HG03575 (cell line): ENCODE measurements at regions not wholly inside any gene's neighbourhood (a gene's known extent, or its start where the extent isn't known, plus 50 kb on each side); places are given as distances from the start of the nearest gene placed in this dataset.

Experiments
- ATAC-seq: cut with Tn5 transposase; IDR thresholded peaks from one replicate; pipeline ENCODE4 v1.9.1; 2021; ENCODE audit not compliant: unreplicated experiment, insufficient number of reproducible peaks, low FRiP score; ENCODE audit errors: extremely low read depth

DNA sequence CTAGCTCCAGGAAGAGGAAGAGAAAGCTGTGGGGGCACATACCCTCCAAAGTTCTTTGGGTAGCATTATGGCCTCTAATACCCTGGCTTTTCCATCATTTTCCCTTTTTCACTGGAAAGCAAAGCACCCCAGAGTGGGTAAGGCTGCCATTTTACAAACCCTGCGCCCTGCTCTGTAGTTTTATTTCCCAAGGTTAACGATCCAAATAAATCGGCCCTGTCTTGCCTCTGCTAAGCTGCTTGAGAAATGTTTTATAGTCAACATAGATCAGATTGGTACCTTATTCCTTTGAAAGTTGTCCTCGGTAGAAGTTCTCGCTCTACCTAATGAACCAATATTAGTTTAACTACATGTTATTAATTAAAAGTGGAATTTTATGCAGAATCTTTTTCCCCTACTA, 328.2 kb downstream of the NPIPA8 start:
- no peak for ATAC-seq

DNA sequence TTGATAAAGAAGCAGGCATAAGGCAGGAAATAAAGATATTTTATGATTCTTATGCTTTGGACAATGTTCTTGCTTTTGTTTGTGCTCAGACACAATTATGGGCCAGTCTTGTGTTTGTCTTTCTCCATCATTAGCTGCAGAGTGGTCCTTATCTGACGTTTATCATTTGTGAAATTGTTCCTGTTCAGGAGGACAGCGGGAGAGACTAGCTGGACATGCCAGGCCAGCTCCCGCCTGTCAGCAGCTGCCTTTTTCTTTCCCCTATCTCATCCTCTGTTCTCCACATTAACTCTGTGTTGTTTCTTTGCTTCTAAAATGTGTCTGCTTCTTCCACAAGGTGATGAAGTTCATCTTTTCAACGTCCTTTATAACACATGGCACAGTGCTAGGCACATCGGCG, 333.5 kb downstream of the NPIPA8 start:
- ATAC-seq, result no peak

DNA sequence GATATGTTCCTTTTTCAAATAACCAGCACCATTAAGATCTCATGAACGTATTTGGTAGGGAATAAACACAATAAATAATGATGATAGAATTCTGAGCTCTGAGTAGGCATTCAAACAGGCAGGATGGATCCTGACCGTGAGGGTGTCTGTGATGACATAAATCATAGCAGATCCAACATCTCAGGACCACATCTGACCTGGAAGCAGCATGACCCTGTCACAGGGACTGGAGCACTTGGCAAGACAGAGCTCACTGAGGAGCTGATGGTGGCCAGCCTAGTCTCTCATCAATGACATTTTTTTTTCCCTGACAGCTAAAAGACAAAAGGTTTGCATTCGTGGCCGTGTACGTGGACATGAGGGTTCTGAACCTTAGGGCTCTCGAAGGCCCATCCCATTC, 337.5 kb downstream of the NPIPA8 start:
- ATAC-seq, result no peak

DNA sequence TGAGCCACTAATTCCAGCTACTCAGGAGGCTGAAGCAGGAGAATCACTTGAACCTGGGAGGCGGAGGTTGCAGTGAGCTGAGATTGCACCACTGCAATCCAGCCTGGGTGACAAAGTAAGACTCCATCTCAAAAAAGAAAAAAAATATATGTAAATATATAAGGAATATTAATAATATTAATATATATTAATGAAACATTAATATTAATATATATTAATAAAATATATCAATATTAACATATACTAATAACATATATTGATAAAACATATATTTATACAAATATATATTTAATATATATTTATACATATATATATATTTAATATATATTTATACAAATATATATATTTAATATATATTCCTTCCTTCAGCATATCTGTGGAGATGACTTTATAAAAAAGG, 338.0 kb downstream of the NPIPA8 start:
- no peak for ATAC-seq

DNA sequence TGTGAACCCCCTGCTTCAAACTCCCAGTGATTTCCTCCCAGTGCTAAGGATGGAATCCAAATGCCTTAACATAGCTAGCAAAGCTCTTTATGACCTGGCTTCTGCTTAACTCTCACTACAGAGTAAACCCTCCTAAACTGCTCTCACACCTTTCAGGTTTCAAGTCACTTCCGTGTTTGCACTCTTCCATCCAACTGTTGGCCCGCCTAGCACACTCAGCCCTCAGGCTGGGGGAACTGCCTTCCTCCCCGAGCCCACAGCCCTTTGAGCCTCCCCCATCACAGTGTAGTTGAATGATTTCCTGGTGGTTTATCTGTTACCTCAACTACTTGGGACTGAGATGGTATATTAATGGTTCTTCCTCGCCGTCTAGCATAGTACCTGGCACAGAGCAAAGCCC, 342.5 kb downstream of the NPIPA8 start:
- ATAC-seq, result no peak

DNA sequence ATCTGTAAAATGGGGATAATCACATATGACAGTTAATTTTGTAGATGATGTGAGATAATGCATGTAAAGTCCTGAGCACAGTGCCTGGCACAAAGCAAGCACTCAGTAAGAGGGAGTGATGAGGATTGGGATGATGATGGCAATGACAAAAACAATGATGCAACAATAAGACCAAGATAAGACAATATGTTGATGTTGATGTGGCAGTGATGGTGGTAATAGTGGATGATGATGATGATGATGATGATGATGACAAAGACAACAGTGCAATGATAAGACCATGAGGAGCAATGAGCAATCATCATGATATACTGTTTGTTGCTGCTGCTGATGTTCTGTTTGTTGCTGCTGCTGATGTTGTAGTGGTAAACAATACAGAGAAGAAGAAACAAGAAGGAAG, 344.1 kb downstream of the NPIPA8 start:
- ATAC-seq, result no peak

DNA sequence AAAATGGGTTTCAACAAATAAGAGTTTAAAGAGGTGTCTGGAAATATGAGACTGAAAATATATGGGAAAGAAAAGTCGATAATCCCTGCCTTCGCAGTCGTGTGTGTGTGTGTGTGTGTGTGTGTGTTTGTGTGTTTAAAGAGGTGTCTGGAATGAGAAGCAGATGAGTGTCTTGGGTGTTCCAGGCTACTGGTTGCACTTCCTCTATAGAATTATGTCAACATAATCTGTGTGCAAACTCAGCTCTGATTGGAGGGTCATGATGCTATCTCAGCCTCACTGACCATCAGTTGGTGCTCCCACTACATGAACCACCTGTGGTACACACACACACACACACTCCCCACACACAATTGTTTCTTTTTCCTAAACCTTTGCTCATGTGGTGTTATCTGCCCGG, 347.3 kb downstream of the NPIPA8 start:
- no peak for ATAC-seq

DNA sequence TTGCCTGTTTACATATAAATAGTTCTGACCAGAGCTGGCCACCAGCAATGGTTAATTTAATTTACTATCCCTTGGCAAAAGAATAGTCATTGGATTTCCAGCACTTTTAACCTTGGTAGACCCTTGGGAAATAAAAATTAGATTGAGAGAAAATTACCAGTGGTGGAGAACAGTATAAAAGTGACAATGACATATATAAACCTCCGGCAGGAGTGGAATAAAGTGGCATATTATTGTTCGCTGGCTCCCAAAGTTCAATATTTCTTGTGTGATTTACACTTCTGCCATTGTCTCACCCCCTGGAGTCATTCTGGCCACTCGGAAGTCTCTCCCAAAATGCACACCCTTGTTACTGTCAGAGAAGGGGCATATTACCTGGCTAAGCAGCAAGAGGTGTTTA, 347.7 kb downstream of the NPIPA8 start:
- ATAC-seq, result no peak

DNA sequence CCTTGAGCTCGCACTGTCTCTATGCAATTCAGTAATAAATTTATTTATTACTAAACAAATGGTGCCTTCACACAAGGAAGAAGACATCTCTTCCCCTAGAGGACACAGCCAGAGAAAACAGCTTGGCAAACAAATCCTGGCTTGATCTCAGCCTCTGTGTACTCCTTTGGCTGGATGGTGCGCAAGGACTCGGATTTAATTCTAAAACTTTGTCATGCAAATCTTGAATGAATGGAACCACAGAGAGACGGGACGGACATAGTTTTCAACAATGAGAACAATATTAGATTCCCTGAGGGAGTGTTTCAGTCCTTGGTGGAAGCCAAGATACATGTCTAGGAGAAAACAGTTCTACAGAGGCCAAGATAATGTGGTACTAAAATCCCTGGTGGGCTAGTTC, 349.5 kb downstream of the NPIPA8 start:
- no peak for ATAC-seq

DNA sequence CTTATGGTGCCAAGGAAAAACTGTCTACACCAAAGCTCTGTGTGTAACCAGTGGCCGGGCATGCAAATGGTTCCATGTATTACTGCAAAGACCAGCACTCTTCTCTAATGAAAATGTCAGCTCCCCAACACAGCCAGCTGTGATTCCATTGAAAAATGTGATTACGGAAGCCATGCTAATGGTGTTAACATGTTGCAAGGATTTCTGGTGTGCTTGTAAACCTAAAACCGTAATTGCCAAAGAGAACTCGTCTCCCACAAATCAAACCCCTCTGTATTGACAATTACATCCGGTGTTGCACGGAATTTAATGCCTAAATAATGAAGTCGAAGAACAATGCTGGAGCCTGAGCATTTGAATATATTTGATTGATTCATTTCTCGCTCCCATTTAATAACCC, 351.7 kb downstream of the NPIPA8 start:
- no peak for ATAC-seq

DNA sequence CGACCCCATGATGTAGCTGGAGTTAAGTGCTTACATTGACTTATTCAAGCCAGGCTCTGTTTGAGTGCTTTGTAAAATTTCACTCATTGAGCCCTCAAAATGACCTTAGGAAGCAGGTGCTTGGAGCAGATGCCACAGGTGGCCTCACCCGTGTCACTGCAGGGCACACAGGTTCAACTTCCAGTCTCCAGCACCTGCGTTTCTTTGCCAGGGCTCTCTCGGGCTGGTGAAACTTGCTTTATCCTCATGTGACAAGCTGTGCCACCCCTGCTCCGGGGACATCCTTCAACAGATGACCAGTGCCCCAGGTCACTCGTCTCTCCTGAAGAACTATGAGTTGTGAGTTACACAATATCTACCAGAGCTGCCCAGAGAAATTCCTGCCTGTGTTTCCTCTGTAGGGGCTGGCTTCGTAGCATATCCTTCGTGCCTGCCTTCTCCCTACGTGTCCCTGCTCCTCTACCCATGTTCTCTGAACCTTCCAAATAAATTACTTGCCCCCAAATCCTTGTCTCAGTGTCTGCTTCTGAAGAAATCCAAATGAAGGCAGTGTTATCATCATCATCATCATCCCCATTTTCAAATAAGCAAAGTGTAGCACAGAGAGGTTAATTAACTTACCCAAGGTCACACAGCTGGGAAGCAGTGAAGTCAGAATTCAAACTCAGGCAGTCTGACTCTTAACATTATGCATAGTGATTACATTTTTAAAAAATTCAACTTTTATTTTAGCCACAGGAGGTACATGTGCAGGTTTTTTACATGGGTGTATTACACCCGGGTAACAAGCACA, 352.5 kb downstream of the NPIPA8 start:
- ATAC-seq, result no peak

DNA sequence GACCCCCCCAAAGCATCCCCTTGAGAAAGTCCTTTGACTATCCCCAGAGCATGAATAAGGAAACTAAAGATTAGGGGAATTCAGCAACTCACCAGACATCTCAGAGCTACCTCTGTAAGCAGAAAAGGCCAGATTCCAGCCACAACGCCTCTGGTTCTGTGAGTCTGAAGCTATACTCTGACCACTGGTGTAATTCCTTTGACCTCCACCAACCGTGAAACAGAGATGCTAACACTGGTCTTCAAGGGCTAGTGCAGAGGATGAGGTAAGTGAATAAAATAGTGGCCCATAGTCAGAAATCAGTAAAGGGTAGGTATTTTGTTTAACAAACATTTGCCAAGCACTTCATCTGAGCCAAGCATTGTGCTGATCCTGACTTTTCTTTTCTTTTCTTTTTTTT, 353.4 kb downstream of the NPIPA8 start:
- no peak for ATAC-seq

DNA sequence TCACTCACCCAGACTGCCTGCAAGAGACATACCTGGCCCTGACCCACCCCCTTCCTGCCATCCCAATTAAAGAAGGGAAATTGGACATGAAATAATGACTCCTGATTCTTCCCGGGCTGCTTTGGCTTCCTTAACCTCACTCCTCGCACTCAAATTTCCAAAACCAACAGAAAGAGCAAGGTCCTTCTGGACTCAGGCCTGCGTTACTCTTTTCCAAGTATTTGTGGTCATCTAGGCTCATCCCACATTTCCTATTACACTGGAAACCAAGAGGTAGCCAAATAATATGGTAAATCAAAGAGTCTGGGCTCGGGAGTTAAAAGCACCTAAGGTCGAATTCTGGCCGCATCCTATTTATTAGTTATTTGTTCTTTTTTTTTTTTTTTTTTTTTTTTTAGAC, 359.3 kb downstream of the NPIPA8 start:
- no peak for ATAC-seq

DNA sequence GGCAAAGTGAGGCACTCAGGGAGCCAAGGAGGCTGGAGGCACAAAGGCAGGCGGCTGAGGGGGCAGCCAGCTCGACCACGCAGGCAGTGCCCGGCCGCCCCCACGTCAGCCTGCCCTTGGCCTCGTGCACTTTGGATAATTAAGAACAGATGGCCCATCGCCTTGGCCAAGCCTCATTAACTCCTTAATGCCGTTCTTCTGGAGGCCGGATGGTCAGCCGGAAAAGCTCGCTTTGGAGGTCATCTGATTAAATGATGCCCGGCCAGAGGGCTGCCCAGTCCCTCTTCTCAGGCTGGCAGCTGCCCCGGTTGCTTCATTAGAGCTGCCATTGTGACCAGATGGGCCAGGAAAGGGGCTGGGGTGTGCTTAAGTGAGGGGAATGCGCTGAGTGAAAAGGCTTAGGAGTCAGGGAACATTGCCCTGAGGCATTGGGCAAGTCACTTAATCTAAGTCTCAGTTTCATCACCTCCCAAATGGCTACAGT, 364.0 kb downstream of the NPIPA8 start:
- no peak for ATAC-seq

DNA sequence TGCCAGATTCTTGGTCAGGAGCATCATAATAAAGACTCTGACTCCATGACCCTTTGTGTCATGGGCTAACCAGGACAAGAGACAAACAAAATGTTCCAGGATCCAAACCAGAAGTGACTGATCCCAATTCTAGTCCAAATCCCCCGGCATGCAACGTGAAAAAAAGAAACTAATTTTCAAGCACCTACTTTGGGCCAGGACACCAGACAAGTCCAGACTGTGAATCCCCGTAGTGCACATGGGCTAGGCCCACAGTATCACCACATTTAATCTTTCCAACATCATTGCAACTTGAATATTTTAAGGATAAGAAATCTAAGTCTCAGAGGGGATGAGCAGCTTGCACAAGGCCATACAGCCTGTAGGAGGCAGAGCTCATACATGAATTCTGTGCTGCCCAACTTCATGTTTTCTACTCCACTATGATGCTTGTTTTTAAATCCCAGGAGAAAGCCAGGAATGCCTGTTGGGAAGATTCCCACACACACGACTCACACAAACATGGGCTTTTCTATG, 365.7 kb downstream of the NPIPA8 start:
- ATAC-seq, result no peak

DNA sequence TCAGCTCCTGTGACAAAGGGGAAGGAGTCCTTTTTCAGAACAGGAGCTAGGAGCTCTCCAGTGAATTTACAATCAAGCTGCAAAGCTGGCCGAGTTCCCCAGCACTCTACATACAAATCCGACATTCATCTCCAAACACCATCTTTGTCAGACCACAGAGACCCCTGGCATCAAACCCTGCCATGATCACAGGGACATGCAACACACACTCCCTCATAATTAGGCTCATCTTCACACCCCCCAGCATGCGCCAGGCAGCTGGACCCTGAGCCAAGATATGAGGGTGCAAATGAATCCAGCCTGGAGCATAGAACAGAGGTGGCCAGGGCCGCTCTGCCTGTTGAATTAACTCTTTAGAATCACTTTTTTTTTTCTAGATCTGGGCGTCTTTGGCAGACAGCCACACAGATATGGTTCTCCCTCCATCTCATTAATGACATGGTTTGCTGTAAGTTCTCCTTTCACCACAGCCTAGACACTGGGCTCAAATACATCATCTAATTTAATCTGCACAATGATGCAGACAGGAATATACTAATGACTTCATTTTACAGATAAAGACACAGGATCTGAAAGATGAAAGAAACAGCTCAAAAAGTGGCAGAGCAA, 366.3 kb downstream of the NPIPA8 start:
- no peak for ATAC-seq

DNA sequence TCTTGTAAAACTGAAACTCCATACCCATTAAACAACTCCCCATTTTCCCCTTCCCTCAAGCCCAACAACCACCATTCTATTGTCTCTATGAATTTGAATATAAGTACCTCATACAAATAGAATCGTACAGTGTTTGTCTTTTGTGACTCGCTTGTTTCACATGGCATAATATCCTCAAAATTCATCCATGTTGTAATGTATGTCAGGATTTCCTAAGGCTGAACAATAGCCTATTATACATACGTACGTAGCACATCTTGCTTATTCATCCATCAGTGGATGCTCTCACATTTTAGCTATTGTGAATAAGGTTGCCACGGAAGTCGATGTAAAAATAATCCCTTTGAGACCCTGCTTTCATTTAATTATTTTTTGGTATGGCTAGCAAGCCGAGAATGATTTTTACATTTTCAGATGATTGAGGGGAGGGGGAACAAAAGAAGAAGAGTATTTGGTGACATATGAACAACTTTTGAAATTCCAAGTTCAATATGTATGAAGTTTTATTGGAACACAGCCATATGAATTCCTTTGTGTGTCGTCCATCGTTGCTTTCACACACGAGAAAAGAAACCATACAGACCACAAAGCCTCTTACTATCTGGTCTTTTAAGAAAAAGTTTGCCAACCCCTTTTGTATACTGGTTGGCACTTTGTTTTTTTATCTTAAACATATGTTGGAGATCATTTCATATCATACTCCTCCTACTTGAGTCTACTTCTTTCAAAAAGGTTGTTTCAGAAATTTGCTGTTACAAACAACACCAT, 371.2 kb downstream of the NPIPA8 start:
- ATAC-seq, result no peak

DNA sequence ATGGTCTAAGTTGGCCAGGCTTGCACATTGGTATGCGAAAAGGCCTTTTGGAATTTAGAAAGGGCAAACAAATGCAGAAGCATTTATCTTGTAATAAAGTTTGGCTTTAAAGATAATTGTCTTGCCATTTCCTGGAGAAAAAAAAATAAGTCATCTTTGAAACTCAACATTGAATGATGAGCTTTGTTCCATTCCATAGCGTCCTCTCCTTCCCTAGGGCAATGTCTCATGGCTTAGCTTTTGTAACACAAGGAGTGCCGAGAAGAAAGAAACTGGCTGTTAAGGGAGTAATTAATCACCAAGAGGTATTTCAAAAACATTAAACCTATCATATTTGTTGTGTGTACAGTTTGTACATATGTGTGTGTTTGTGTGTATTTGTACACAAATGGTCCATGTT, 372.3 kb downstream of the NPIPA8 start:
- no peak for ATAC-seq

DNA sequence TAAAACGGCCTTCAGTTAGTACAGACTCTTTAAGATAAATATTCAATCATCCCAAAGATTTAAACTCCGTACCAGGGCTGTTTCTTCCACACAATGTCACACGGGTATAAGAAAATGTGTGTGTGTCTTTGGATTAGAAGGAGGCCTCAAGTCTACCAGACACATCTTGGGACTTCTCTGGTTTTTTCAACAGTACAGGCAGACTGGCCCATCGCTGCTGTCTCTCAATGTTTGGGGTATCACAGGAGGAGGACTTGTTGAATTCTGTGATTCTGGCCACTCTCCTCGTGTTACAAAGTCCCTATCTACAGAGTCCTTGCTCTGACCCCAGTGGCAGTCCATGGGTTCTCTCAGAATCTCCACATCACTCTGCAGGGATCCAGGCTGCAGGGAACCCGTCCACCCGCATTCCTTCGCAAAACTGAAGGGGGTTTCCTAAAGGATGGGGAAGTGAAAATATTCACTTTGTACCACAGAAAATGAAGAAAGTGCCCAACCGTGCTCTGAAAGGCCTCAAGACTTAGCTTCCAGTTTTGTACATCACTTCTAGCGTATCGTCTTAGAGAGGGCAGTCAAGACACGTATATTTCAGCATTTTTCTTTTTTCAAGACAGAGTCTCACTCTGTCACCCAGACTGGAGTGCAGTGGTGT, 373.2 kb downstream of the NPIPA8 start:
- no peak for ATAC-seq
